ENCODE measurements at regions not wholly inside any gene's neighbourhood (a gene's known extent, or its start where the extent isn't known, plus 50 kb on each side); places are given as distances from the start of the nearest gene placed in this dataset.
"Not testable (repeated sequence)": the region's sequence is repeated elsewhere in the genome, so short reads cannot be mapped to it uniquely, and the experiment has no call there.

DNA sequence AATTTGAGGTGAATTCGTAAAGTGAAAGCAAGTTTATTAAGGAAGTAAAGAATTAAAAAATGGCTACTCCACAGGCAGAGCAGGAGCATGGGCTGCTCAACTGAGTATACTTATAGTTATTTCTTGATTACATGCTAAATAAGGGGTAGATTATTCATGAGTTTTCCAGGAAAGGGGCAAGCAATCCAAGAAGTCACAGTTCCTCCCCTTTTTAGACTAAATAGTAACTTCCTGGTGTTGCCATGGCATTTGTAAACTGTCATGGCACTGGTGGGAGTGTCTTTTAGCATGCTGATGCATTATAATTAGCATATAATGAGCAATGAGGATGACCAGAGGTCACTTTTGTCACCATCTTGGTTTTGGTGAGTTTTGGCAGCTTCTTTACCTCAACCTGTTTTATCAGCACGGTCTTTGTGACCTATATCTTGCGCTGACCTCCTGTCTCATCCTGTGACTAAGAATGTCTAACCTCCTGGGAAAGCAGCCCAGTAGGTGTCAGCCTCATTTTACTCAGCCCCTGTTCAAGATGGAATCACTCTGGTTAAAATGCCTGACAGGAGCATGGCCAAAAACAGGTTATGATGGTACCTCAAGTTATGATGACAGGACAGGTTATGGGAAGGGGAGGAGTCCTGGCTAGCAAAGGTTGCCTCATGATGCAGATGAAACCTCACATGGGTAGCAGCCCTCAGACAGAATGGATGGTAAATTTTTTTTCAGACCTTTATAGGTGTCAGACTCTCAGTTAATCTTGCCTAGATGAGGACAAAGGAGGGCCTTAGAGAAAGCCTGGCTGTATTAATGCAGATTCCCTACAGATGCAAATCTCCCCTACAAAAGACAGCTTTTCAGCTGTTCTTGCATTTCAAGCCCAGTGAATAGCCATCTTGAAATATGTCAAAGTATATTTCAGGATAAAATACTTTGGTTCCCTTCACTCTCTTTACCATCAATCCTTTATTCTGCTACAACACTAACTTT is 49.7 kb downstream of the SIPA1L2 start:
- no peak for DNase-seq

DNA sequence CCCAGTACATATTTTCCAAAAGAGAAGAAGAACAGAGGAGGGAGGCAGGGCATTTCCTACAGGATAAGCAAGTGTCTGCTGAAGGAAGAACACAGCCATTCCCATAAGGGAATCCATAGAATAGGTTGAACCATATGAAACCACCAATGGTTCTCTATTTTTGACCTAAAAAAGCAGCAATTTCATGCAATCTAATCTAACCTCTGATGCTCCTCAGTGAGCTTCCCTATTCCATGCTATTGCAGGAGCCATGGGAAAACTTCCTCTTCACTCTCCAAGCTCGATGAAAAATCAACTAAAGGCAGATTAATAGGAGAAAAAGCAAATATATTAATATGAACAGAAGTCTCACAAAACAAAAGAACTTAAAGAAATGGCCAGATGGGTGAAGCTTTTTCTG is 50.5 kb downstream of the SIPA1L2 start:
- DNase-seq, result no peak

DNA sequence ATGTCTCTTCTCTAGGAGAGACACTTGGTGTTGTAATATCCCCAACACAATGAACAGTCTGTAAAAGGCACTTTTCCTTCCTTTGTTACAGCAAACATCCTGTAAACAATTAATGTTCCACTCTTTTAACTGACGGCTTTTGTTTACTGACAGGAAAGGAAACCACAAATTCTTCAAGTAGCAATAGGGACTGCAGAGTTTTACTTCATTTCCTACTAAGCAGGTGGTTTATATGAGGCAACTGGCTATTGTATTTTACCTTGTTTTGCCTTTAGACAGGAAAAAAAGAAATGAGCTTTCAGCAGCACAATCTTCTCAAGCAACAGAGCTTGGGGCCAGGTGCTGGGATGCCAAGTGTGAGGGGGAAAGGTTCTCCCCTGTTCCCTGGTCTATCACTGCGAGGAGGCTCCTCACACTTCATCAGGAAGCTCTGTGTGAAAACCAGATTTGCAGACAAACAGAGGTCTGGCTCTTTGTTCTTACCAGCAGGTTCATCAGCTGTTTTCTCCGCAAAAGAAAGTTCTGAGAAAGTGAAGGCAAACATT is 51.2 kb downstream of the SIPA1L2 start:
- no peak for DNase-seq

DNA sequence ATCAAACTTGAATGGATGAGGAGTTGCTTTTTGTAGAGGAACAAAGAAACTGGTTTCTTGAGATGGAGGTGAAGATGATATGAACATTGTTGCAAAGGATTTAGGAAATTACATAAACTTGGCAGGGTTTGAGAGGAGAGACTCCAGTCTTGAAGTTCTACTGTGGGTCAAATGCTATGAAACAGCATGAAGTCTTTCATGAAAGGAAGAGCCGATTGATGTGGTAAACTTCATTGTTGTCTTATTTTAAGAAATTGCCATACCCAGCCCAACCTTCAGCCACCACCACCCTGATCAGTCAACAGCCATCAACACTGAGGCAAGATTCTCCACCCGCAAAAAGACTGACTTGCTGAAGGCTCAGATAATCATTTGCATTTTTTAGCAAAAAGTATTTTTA is 52.2 kb downstream of the SIPA1L2 start:
- no peak for DNase-seq

DNA sequence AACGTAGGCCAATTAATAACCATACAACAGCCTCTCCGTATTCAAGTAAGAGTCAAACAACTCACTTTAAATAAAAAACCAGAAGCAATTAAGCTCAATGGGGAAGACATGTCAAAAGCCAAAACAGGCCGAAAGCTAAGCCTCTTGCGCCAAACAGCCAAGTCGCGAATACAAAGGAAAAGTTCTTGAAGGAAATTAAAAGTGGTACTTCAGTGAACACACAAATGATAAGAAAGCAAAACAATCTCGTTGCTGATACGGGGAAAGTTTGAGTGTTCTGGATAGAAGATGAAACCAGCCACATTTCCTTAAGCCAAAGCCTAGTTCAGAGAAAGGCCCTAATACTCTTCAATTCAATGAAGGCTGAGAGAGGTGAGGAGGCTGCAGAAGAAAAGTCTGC is 53.4 kb downstream of the SIPA1L2 start:
- no peak for DNase-seq

DNA sequence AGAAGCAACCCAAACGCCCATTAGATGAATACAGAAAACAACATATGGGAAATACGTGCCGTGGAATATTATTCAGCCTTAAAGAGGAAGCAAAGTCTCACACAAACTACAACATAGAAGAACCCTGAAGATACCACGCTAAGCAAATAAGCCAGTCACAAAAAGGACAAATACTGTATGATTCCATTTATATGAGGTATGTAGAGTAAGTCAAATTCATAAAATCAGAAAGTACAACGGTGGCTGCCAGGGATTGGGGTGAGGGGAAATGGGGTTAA is 54.2 kb downstream of the SIPA1L2 start:
- DNase-seq, result no peak

DNA sequence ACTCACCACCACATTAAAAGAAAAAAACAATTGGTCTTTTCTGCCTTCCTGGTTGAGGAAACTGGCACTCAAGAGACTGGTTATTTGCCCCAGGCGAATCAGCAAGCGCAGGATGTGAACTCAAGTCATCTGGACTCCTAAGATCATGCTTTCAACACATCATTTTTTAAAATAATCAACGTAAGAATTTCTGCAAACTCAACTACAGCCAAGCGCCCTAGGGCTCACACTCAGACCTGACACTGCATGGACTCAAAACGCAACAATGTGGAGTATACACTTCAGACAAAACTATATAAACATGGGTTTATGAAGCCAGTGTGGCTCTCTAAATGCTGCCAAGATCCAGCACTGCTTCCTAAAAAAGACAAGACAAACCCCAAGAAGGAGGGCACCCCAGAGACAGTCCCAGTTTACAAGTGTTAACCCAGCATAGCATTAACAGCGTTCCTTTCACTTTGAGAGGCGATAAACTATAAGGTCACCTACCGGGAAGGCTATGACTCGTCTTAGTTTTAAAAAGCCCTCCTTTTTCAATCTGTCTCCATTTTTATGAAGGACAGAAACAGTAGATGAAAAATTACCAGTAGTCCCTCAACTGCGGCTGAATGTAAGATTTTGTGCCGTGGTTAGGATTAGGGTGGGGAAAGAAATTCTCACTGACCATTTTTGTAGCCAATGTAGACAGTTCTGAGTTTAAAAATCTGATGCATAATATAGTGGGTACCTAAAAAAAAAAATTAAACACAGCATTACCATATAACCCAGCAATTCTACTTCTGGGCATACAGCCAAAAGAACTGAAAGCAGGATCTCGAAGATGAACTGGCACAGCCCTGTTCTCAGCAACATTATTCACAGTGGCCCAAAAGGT is 54.8 kb downstream of the SIPA1L2 start:
- no peak for DNase-seq

DNA sequence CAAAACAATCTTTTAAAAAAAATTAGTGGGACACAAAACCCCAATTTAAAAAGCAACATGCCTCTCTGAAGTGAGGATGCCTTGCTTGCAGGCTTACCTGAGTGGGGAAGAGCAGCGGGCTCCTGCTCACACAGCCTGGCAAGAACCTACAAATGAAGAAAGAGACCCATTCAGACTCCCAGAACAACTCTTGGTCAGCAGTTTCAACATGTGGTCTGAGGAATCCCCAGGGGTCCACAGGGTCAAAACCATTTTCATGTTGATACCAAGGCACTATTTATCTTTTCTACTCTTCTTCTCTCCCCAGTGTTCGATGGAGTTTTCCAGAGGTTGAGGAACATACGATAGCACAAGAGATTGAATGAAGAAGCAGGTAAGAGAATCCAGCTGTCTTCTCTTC is 55.9 kb downstream of the SIPA1L2 start:
- no peak for DNase-seq

DNA sequence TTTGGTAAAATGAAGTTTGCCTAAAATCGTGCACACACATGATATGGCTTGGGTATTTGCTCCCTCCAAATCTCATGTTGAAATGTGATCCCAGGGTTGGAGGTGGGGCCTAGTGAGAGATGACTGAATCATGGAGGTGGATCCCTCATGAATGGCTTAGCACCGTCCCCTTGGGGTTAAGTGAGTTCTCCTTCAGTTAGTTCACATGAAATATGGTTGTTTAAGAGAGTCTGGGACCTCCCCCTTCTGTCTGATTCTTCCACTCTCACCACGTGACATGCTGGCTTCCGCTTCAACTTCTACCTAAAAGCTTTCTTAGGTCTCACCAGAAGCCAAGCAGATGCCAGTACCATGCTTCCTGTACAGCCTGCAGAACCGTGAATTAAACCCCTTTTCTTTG is 58.4 kb downstream of the SIPA1L2 start:
- no peak for DNase-seq

DNA sequence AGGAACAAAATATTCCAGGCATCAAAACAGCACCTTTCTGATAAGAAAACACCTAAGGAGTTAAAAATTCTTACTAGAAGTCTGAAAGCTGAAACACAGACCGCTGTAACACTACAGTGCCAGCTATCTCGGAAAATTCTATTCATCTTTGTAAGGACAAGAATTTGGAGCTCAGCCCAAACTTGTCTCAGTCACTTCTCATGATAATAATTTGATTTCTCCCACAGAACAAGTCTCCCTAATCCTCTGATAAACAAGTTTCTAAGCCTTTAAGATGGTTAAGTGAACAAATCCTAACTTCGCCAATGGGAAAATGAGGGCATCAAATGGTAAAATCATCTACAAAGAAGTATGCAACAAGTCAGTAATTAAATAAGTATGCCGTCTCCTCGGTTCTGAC is 59.9 kb downstream of the SIPA1L2 start:
- DNase-seq, result no peak

DNA sequence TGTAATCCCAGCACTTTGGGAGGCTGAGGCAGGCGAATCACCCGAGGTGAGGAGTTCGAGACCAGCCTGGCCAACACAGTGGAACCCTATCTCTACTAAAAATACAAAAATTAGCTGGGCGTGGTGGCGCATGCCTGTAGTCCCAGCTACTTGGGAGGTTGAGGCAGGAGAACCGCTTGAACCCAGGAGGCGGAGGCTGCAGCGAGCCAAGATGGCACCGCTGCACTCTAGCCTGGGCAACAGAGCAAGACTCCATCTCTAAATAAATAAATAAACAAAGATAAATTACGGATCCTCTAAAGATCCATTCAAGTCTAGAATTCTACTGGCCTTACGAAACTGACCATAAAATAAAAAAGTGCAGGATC is 60.4 kb downstream of the SIPA1L2 start:
- DNase-seq, result not testable (repeated sequence)

DNA sequence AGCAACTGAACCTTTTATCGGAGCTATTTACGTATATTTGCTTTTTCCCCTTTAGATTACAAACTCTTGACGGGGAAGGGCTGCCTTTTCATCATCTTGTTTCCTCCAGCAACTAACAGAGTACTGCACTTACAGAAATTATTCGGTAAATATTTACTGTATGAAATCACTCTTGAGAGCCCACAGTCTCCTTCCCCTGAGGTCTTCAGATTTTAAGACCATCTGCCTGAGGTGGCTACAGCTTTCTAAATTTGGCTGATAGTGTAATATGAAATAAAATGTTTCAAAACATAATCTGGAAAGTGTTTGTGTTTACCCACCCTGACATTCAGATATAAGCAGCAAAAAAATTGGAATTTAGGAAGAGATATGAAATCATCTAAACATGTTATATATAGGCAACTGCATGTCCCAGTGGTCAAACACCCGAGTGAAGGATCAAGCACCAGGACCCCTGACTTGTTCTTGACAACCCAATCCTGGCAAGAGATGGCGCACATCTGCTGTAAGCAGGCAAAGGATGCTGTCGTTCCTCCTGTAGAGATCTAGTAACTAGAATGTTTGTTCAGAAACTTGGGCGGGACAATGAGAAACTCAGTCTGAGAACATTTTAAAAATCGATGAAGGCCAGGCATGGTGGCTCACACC is 60.9 kb downstream of the SIPA1L2 start:
- DNase-seq, result no peak

DNA sequence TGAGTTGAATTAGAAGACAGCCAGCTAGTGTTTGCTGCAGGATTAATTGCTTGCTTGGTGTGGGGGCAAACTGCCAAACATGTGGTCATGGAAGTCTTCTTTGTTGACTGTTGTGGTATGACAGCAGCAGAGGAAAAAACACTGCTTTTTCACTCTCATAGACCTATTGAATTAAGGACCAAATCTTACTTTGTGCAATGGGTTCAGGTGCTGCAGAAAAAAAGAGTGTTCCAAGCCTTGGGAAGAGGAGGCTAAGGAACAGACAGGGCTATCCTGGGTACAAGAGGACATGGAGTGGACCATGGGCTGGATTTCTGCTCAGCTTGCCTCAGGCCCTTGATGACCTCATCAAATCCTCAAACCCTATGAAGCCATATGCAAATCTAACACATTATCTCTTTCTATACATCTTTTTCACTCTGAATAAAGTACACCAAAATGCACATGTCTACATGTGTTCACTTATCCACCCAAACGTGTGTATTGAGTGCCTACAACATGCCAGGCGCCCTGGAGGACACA is 61.5 kb downstream of the SIPA1L2 start:
- no peak for DNase-seq

DNA sequence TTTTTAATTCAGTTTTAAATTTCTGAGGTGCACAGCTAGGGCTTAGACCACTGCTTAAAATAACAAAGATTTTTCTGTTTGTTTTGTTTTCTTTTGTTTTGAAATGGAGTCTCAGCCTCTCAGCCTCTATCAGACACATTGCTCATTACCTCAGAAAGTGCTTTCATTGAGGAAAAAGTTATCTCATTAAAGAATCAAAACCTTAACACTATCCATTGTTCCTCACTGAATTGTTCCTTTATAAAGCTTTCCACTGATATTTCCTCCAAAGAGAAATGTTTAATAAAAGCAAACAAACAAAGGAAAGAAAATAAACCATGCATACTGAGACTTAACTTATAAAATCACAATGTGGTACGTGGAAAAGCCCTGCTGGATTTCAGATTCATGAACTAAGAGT is 63.8 kb downstream of the SIPA1L2 start:
- no peak for DNase-seq

DNA sequence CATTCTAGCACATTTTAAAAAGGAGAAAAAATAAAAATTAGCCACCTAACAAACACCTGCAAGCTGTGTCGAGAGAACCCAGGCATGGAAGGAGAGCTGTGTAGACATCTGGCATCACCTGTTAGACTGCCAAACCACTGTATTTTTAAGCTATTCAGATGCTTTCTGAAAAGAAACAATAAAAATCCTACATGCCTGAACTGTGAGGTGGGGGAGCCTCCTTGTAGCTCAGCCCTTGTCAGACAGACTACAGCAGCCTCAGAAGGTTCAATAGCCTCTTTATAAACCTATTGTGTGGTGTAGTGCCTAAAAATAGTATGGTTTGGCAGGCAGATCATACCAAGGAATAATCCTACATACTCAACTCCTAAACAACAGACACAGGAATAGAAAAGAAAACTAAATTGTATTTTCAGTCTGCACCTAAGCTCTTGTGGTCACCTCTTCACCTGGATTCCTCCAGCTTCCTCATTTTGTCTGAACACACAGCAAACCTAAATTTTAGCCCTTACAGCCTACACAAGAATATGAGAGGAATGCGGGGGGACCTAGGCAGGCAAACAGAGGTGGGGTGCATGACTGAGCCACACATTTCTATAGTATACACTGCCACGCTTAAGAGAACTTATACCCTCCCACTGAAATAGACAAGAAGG is 67.0 kb downstream of the SIPA1L2 start:
- no peak for DNase-seq

DNA sequence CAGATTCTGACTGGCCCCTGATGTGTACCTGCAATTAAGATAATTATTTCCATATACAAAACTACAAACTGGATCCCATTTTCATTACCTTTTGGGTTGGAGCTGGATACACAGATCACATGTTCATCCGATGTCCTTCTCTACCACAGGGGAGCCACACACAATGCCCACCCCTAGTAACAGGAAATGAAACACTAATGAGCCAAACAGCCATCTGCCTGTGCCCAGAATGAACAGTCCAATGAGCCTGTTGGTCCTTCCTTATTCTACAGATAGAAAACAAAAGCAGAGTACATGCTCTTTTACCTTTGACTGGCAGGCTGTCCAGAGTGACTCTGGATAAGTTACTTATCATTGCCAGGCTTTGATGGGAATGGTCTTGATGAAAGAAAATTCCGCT is 68.6 kb downstream of the SIPA1L2 start:
- DNase-seq, result no peak

DNA sequence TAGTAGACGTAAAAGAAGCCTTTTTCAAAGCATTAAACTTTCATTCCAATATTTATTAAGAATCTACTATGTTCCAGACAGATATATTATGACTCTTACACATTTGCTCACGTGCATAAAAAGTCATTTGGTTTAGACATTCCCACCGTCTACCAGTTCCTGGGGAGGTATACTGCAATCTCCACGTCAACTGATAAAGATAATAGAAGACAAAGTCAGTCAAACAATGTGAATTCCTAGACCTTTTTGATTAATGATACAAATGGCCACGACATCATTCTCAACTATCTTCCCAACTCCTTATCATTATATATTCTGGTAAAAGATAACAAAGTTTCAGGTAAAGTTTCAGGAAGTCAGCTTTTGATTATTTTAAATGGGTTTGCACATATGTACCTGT is 69.0 kb downstream of the SIPA1L2 start:
- DNase-seq, result no peak

DNA sequence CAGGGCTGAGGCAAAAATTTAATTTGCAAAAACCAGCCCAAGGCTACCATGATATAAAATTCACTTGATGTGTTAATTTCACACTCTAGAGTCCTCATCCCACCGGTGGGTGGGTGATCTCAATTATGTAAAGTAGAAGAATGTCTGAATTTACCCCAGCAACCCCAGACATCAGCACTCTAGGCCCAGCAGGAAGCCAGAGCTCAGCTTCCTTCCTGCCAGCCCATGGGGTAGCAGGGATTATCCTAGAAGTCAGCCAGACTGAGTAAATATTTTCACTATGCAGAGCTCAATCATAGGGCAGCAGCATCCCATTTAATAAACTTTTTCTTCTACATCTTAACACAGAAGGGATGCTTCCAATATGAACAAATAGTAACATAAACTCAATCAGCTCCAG is 71.0 kb downstream of the SIPA1L2 start:
- no peak for DNase-seq

DNA sequence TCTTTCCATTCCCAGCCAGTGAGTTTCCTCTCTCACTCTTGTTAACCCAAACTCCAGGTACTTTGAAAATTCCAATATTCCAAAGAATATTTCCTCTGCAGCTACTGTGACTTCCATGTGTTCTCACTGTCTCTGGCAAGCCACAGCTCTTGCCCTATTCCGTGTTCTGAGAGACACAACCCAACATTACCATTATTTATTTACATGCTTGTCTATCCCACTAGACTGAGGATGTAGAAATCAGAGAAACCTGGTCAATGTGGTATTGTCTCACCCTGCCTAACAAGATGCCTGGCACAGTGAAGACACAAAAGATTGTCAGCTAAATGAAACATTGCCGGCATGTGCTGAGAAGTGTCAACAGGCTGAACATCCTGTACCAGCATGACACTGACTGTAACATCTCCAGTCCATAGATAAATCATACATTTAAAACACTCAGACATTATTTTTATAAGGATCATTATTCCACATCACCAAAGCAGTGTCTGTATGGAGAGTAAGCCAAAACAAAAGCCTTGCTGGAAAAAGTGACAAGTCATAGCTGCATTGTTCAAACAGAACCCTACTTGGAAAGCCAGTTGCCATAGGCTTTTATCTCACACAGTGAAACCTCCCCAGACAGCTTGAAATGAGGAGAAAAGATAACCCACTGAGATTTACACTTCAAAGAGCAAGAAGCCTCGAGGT is 72.3 kb downstream of the SIPA1L2 start:
- DNase-seq, result no peak

DNA sequence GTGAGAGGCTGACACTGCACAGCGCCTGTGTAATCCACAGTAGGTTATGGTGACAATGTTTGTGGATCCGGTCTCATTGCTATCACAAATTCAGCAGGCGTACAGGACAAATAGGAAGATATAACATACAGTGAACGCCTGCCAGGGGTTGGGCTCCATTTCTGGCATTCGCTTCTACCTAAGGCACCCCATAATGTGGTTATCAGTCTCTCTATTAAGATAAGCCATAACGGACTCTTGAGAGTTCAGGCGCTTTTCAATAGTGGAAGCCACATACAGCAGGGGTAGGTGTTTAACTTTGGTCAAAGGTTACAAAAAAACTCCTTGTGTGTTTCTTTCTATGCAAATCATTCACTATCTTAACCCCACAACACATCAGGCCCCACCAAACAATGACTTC is 72.8 kb downstream of the SIPA1L2 start:
- no peak for DNase-seq

DNA sequence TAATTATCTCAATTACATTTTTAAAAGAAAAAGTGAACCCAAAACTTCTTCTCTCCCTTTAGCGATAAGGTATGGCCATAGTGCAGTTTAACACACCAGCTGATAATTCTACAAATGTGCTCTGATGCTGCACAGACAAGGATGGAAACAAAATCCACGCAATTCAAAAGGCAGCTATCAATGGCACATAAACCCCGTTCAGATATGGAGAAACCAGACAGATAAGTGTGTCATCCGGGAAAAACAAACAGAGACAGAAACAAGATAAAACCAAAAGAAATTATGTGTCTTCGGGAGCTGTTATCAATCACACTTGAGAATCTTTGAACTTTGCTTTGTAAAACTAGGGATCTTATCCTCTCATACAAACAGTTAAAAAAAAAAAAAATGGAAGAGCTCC is 73.6 kb downstream of the SIPA1L2 start:
- no peak for DNase-seq
